ENCODE measurements at regions not wholly inside any gene's neighbourhood (a gene's known extent, or its start where the extent isn't known, plus 50 kb on each side); places are given as distances from the start of the nearest gene placed in this dataset.
A peak's percentile ranks its signal among the peaks of the same experiment; 100 is the strongest.
"Not testable (repeated sequence)": the region's sequence is repeated elsewhere in the genome, so short reads cannot be mapped to it uniquely, and the experiment has no call there.

DNA sequence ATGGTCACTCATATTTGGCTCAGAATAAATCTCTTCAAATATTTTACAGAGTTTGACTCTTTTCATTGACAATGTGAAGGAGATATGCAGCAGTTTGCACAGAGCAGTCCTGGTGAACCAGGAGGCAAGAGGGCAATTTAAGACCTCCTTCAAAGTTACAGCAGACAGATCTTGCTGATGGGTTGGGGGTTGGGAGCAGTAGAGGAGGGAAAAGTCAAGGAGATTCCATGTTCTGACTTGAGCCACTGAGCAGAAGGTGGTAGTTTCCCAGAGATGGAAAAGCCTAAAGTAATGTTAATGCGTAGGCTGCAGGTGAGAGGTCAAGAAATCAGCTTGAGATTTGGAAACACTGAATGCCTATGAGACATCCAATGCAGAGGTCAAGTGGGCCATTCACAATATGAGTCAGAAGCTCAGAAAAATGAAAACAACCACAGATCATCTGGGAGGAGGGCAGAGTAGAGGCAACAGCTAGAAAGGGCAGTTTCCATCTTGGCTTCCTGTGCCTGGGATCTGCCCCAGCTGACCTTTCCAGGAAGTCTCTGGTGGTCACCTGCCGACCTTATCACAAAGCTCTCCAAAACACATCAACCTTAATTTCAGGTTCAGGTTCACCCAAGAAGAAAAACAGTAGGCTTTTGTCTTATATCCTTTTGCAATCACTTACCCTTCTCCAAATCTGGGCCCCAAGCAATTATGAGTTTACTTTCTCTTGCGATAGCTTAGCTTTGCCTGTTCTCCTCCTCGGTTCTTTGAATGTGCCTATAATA is 197.5 kb upstream of the ARL4C start (continued):
- TF ChIP-seq, protein P1, sequence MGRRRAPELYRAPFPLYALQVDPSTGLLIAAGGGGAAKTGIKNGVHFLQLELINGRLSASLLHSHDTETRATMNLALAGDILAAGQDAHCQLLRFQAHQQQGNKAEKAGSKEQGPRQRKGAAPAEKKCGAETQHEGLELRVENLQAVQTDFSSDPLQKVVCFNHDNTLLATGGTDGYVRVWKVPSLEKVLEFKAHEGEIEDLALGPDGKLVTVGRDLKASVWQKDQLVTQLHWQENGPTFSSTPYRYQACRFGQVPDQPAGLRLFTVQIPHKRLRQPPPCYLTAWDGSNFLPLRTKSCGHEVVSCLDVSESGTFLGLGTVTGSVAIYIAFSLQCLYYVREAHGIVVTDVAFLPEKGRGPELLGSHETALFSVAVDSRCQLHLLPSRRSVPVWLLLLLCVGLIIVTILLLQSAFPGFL (CRISPR knock-in tag; IDR thresholded peaks at IDR 0.05; ENCODE audit: borderline replicate concordance), result no peak
- TF ChIP-seq ZBTB21 (CRISPR knock-in tag; IDR thresholded peaks at IDR 0.05; ENCODE audit: borderline replicate concordance), result no peak
- no peak for TF ChIP-seq FOXP1 (CRISPR knock-in tag; IDR thresholded peaks at IDR 0.05; ENCODE audit: borderline replicate concordance)
- TF ChIP-seq ZNF121 (CRISPR knock-in tag; IDR thresholded peaks at IDR 0.05), result no peak

DNA sequence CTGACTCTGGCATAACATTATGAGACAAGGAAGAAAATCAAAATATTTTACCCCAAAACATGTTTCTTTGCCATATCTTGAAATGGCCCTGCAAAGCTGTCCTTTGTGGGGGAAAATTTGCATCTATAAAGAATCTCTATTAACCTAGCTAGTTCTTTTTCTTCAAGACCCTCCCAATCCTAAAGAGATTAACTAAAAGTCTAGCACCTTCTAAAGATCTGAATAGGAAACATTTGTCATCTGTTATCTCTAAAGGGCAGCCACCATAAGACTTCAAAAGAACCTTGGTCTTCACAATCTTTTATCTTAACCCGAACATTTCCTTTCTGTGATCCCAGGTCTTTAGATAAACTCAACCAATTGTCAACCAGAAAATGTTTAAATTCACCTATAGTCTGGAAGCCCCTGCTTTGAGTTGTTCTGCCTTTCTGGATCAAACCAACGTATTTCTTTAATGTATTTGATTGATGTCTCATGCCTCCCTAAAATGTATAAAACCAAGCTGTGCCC is 196.9 kb upstream of the ARL4C start:
- POLR2A ChIA-PET, result not testable (repeated sequence)
- CTCF ChIA-PET, result interaction anchor here (1.2 kb wide), 1 partner anchor 24 kb away, joined by 3 read pairs; no protein-coding TSS in a partner anchor

DNA sequence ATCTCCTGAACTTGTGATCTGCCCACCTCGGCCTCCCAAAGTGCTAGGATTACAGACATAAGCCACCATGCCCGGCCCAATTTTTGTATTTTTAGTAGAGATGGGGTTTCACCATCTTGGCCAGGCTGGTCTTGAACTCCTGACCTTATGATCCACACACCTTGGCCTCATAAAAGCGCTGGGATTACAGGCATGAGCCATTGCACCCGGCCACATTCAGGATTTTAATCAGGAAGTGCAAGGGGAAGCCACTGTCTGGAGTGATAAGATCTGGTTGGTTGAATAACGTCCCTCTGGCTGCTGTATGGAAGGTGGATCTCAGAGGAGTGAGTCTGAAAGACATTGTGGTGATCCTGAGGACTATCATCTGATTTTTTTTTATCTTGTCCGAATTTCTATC is 196.3 kb upstream of the ARL4C start:
- POLR2A ChIA-PET; ATAC-seq; H3K4me3 Mint-ChIP-seq; H3K27ac Mint-ChIP-seq; DNase-seq (ENCODE audit: low spot score); CTCF ChIA-PET: not testable (repeated sequence)
- Mint-ChIP-seq H3K4me1 (peaks cover 35% of the 10 kb centered on the region), H3K27me3 (ENCODE audit: low read depth) (peaks cover 12% of the 10 kb centered on the region), H3K36me3 (peaks cover 47% of the 10 kb centered on the region), H3K9me3 (peaks cover 48% of the 10 kb centered on the region)

More for the DNA sequence above, 196.9 kb upstream of the ARL4C start:
- peaks cover 35% of the 10 kb centered on the region for H3K4me1 Mint-ChIP-seq
- DNase-seq (ENCODE audit: low spot score); ATAC-seq; H3K4me3 Mint-ChIP-seq; H3K27ac Mint-ChIP-seq: not testable (repeated sequence)
- peaks cover 52% of the 10 kb centered on the region for H3K36me3 Mint-ChIP-seq
- H3K27me3 Mint-ChIP-seq (ENCODE audit: low read depth), result peaks cover 12% of the 10 kb centered on the region
- H3K9me3 Mint-ChIP-seq, result peaks cover 53% of the 10 kb centered on the region

DNA sequence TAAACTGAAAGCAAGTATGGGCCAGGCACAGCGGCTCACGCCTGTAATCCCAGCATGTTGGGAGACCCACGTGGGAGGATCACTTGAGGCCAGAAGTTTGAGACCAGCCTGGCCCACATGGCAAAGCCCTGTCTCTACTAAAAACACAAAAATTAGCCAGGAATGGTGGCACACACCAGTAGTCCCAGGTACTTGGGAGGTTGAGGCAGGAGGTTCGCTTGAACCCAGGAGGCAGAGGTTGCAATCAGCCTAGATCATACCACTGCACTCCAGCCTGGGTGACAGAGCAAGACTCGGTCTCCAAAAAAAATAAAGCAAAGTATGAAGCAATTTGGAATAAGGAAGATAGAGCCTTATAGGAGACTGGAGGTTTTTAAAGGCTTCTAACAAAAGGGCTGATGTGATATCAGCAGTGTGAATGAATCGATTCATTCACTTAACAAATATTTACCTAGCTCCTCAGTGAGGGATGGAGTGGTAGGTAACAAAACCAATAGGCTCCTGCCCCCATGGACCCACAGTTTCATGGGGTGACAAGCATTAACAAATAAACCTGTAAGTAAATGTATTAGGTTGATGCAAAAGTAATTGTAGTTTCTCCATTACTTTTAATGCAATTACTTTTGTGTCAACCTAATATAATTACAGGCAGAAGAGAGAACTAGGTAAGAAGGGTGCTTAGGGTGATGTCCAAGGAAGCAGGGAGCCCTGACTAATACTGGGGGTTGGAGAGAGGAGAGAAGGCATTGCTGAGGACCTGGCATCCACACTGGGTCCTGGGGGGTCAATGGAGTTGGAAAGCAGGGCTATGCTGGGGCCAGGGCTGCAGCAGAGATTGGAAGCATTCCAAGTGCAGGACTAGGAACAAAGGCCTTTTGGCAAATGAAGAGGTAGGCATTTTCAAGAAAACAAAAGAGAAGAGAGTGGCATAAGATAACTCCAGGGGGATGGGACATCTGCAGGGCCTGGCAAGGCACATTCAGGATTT is 195.4 kb upstream of the ARL4C start:
- H3K9me3 Mint-ChIP-seq, result peaks cover 38% of the 10 kb centered on the region
- TF ChIP-seq SP1 (CRISPR knock-in tag; conservative IDR thresholded peaks at IDR 0.05) (no peak), GABPB1 (CRISPR knock-in tag; IDR thresholded peaks at IDR 0.05) (peak; percentile 28; the same call in 1 of the 2 replicates), ZNF219 (CRISPR knock-in tag; IDR thresholded peaks at IDR 0.05; ENCODE audit: borderline replicate concordance) (no peak)
- peaks cover 38% of the 10 kb centered on the region for H3K36me3 Mint-ChIP-seq
- CTCF ChIA-PET, result interaction anchor here (0.6 to 1.0 kb wide), 3 partner anchors 16 to 146 kb away, joined by 3 to 4 read pairs (median 3); no protein-coding TSS in a partner anchor
- ATAC-seq, result no peak
- peaks cover 7% of the 10 kb centered on the region for H3K27me3 Mint-ChIP-seq (ENCODE audit: low read depth)
- DNase-seq (ENCODE audit: low spot score), result no peak
- H3K4me3 Mint-ChIP-seq, result no peak overlapping the region
- H3K27ac Mint-ChIP-seq, result no peak overlapping the region
- H3K4me1 Mint-ChIP-seq, result peaks cover 35% of the 10 kb centered on the region
- POLR2A ChIA-PET, result no interaction called here

DNA sequence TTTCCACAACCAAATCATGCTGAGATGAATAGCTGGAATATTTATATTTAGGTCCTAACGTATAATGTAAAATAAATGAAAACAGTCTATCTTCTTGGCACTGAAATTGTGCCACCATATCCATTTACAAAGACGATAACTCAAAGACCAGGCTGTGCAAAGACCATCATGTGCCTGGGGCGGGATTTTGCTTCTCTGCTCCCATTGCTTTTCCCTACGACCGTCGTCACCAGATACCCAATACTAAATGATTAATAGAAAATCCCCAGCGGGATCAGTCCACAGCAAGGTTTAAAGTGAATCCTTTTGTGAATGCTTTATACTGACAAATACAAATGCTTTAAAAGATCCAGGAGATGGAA is 194.3 kb upstream of the ARL4C start:
- ChIA-PET CTCF (interaction anchor here (0.9 to 1.0 kb wide), 2 partner anchors 17 to 22 kb away, joined by 3 read pairs; no protein-coding TSS in a partner anchor), POLR2A (no interaction called here)
- H3K27ac Mint-ChIP-seq, result no peak overlapping the region
- peaks cover 45% of the 10 kb centered on the region for H3K4me1 Mint-ChIP-seq
- peaks cover 27% of the 10 kb centered on the region for H3K36me3 Mint-ChIP-seq
- no peaks in the 10 kb centered on the region; the same call in none of the 2 replicates for H3K27me3 Mint-ChIP-seq (ENCODE audit: low read depth)
- H3K4me3 Mint-ChIP-seq, result no peak overlapping the region
- H3K9me3 Mint-ChIP-seq, result peaks cover 28% of the 10 kb centered on the region
- DNase-seq (ENCODE audit: low spot score), result no peak
- ATAC-seq, result no peak
- TF ChIP-seq, protein P2, sequence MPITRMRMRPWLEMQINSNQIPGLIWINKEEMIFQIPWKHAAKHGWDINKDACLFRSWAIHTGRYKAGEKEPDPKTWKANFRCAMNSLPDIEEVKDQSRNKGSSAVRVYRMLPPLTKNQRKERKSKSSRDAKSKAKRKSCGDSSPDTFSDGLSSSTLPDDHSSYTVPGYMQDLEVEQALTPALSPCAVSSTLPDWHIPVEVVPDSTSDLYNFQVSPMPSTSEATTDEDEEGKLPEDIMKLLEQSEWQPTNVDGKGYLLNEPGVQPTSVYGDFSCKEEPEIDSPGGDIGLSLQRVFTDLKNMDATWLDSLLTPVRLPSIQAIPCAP (CRISPR knock-in tag; IDR thresholded peaks at IDR 0.05), result no peak
- TF ChIP-seq, protein P3, sequence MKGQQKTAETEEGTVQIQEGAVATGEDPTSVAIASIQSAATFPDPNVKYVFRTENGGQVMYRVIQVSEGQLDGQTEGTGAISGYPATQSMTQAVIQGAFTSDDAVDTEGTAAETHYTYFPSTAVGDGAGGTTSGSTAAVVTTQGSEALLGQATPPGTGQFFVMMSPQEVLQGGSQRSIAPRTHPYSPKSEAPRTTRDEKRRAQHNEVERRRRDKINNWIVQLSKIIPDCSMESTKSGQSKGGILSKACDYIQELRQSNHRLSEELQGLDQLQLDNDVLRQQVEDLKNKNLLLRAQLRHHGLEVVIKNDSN (CRISPR knock-in tag; IDR thresholded peaks at IDR 0.05), result no peak
- TF ChIP-seq NR1H2 (CRISPR knock-in tag; IDR thresholded peaks at IDR 0.05), result no peak
- TF ChIP-seq OVOL2 (CRISPR knock-in tag; IDR thresholded peaks at IDR 0.05; ENCODE audit: borderline replicate concordance), result no peak
- TF ChIP-seq, protein P1 (CRISPR knock-in tag; IDR thresholded peaks at IDR 0.05; ENCODE audit: borderline replicate concordance), result no peak
- TF ChIP-seq JAZF1 (CRISPR knock-in tag; IDR thresholded peaks at IDR 0.05), result no peak
- TF ChIP-seq ZNF121 (CRISPR knock-in tag; IDR thresholded peaks at IDR 0.05), result no peak
- TF ChIP-seq, protein P4, sequence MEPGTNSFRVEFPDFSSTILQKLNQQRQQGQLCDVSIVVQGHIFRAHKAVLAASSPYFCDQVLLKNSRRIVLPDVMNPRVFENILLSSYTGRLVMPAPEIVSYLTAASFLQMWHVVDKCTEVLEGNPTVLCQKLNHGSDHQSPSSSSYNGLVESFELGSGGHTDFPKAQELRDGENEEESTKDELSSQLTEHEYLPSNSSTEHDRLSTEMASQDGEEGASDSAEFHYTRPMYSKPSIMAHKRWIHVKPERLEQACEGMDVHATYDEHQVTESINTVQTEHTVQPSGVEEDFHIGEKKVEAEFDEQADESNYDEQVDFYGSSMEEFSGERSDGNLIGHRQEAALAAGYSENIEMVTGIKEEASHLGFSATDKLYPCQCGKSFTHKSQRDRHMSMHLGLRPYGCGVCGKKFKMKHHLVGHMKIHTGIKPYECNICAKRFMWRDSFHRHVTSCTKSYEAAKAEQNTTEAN (CRISPR knock-in tag; IDR thresholded peaks at IDR 0.05), result no peak
- TF ChIP-seq RELA (CRISPR knock-in tag; IDR thresholded peaks at IDR 0.05; ENCODE audit: borderline replicate concordance), result no peak

Measured in WTC11 (cell line).